Panc1 (cell line): ENCODE measurements at regions not wholly inside any gene's neighbourhood (a gene's known extent, or its start where the extent isn't known, plus 50 kb on each side); places are given as distances from the start of the nearest gene placed in this dataset.

Source experiments
- ATAC-seq: fragments of 200-7000 bp; cut with Tn5 transposase; 2 replicates; pipeline ENCODE4 v1.9.1; 2020; ENCODE audit warnings: mild to moderate bottlenecking, moderate library complexity
- BruUV-seq: library from RNA; stranded (reverse); fragments of 400-500 nt; replicated peaks from 2 replicates; lab custom pipeline; 2021; lab: Mats Ljungman, UMichigan
- CTCF ChIA-PET: fragments of 300-600 bp; sonication (Branson Sonifier 250); formaldehyde crosslinking; loops from one replicate; lab custom pipeline; 2022; ENCODE audit warnings: antibody characterized with exemption; lab: Charles Lee
- POLR2A ChIA-PET: fragments of 300-600 bp; sonication (Branson Sonifier 250); formaldehyde crosslinking; loops from one replicate; lab custom pipeline; 2022; ENCODE audit warnings: antibody characterized with exemption; lab: Charles Lee
- DNase-seq: peaks from one replicate; pipeline ENCODE4 v3.0.0-alpha.2; 2010; ENCODE audit warnings: low read depth, low spot score
- H3K27ac ChIP-seq: 2 replicates; pipeline ENCODE4 v1.5.1; 2011; ENCODE audit warnings: mild to moderate bottlenecking, low read length, inconsistent platforms
- H3K27me3 ChIP-seq: fragments of 200-500 bp; sonication (Bioruptor generic); 2 replicates; pipeline ENCODE4 v1.6.0; 2014; ENCODE audit warnings: low read length, inconsistent platforms; ENCODE audit not compliant: control insufficient read depth, insufficient read depth
- H3K36me3 ChIP-seq: fragments of 200-500 bp; sonication (Bioruptor generic); 2 replicates; pipeline ENCODE4 v1.5.1; 2014; ENCODE audit warnings: inconsistent platforms, mild to moderate bottlenecking, low read length, moderate library complexity; ENCODE audit not compliant: control insufficient read depth, insufficient read depth
- H3K4me1 ChIP-seq: 2 replicates; pipeline ENCODE4 v1.5.1; 2011; ENCODE audit warnings: inconsistent platforms, mild to moderate bottlenecking, low read length, moderate library complexity; ENCODE audit not compliant: control insufficient read depth, insufficient read depth
- H3K4me3 ChIP-seq, 2 experiments: 2 replicates each; pipeline ENCODE4 v1.5.1; 2011 to 2012; ENCODE audit warnings: low read depth in 2 of 2, low read length in 2 of 2, mild to moderate bottlenecking in 2 of 2, inconsistent platforms in 1 of 2, moderate library complexity in 1 of 2
- H3K9me3 ChIP-seq: fragments of 200-500 bp; sonication (Bioruptor generic); 2 replicates; pipeline ENCODE4 v1.5.1; 2014; ENCODE audit warnings: low read depth, mild to moderate bottlenecking, inconsistent platforms, low read length, moderate library complexity; ENCODE audit not compliant: control insufficient read depth, insufficient read depth
- CTCF ChIP-seq: fragments of 450-650 bp; IDR thresholded peaks from 2 replicates; pipeline ENCODE4 v1.5.1; 2017; ENCODE audit warnings: mild to moderate bottlenecking
- POLR2AphosphoS5 ChIP-seq: IDR thresholded peaks from 2 replicates; pipeline ENCODE4 v1.6.1; 2012; ENCODE audit warnings: mild to moderate bottlenecking, low read depth, low read length, moderate library complexity
- REST ChIP-seq, 2 experiments: IDR thresholded peaks; 2 replicates each; pipeline ENCODE4 v1.6.1; 2011 to 2012; ENCODE audit warnings: low read depth in 2 of 2, control low read depth in 1 of 2, low read length in 1 of 2, mild to moderate bottlenecking in 1 of 2, moderate library complexity in 1 of 2; ENCODE audit not compliant: insufficient read depth in 1 of 2
- SIN3A ChIP-seq: IDR thresholded peaks from 2 replicates; pipeline ENCODE4 v1.6.1; 2012; ENCODE audit warnings: low read depth, mild to moderate bottlenecking, low read length, moderate library complexity, borderline replicate concordance; ENCODE audit not compliant: insufficient read depth
- TCF7L2 ChIP-seq: IDR thresholded peaks from 2 replicates; pipeline ENCODE4 v1.6.1; 2011; ENCODE audit warnings: mild to moderate bottlenecking, low read depth, low read length, inconsistent platforms
- in situ Hi-C: cut with HindIII; loops from 2 replicates; pipeline ENCODE4 v1.10.0; 2016; ENCODE audit warnings: low sequenced_read_pairs, low pct_unique_long_range_greater_than_20kb
- intact Hi-C: fragments of 100-400 bp; cut with micrococcal nuclease; formaldehyde crosslinking; loops from one replicate; pipeline ENCODE4 v1.10.0; 2022; ENCODE audit not compliant: unreplicated experiment

GRCh38 chr3:127484601-127485388 is 105.7 kb downstream of the TPRA1 start:
- CTCF ChIA-PET: no interaction called here
- H3K27ac ChIP-seq: no peak overlapping the region
- no TSS peak for BruUV-seq
- DNase-seq: no peak
- no peak overlapping the region for H3K4me3 ChIP-seq
- POLR2A ChIA-PET: no interaction called here
- H3K27me3 ChIP-seq: no peaks in the 10 kb centered on the region
- H3K4me1 ChIP-seq: no peaks in the 10 kb centered on the region
- intact Hi-C loops (no loop called here), in situ Hi-C loops (no loop called here)
- TF ChIP-seq SIN3A (no peak), REST (IDR thresholded peaks at IDR 0.05; ENCODE audit: insufficient read depth in 1 of 2, low read depth in 2 of 2, low read length in 1 of 2) (no peak), POLR2AphosphoS5 (no peak), TCF7L2 (no peak), CTCF (no peak)
- ATAC-seq: no peak
- no peaks in the 10 kb centered on the region for H3K36me3 ChIP-seq
- H3K9me3 ChIP-seq: no peaks in the 10 kb centered on the region

GRCh38 chr3:127483902-127484591 is 106.5 kb downstream of the TPRA1 start:
- Histone ChIP-seq H3K36me3 (no peaks in the 10 kb centered on the region), H3K4me3 (no peak overlapping the region), H3K9me3 (no peaks in the 10 kb centered on the region), H3K4me1 (no peaks in the 10 kb centered on the region), H3K27me3 (no peaks in the 10 kb centered on the region), H3K27ac (no peak overlapping the region)
- intact Hi-C loops: no loop called here
- no peak for ATAC-seq
- in situ Hi-C loops: no loop called here
- TF ChIP-seq SIN3A (no peak), CTCF (no peak), REST (IDR thresholded peaks at IDR 0.05; ENCODE audit: insufficient read depth in 1 of 2, low read depth in 2 of 2, low read length in 1 of 2) (no peak), POLR2AphosphoS5 (no peak), TCF7L2 (no peak)
- BruUV-seq: no TSS peak
- DNase-seq: no peak
- POLR2A ChIA-PET: no interaction called here
- CTCF ChIA-PET: no interaction called here
